HEK293T (cell line): ENCODE measurements at regions not wholly inside any gene's neighbourhood (a gene's known extent, or its start where the extent isn't known, plus 50 kb on each side); places are given as distances from the start of the nearest gene placed in this dataset.

Experiments
- CTCF ChIA-PET: fragments of 350-600 bp; formaldehyde crosslinking; extraction: SDS; loops from one replicate; lab custom pipeline; 2021; ENCODE audit warnings: antibody characterized with exemption, inconsistent platforms; lab: Yijun Ruan, JAX
- POLR2A ChIA-PET: fragments of 350-600 bp; formaldehyde crosslinking; extraction: SDS; loops from one replicate; lab custom pipeline; 2020; ENCODE audit warnings: antibody characterized with exemption, inconsistent platforms; lab: Yijun Ruan, JAX
- DNase-seq: peaks from one replicate; pipeline ENCODE4 v3.0.0; 2012; ENCODE audit warnings: mixed read lengths; ENCODE audit errors: extremely low spot score
- ARNT ChIP-seq: fragments of 450-650 bp; IDR thresholded peaks from 2 replicates; pipeline ENCODE4 v1.6.1; 2017; ENCODE audit warnings: mild to moderate bottlenecking
- BHLHE40 ChIP-seq: fragments of 450-650 bp; IDR thresholded peaks from 2 replicates; pipeline ENCODE4 v1.6.1; 2016; ENCODE audit warnings: mild to moderate bottlenecking, moderate library complexity, borderline replicate concordance
- CTBP1 ChIP-seq: fragments of 450-650 bp; IDR thresholded peaks from 2 replicates; pipeline ENCODE4 v1.6.1; 2016; ENCODE audit warnings: borderline replicate concordance
- ELF4 ChIP-seq: fragments of 450-650 bp; IDR thresholded peaks from 2 replicates; pipeline ENCODE4 v1.6.1; 2017; ENCODE audit warnings: antibody characterized with exemption
- FOXA1 ChIP-seq: fragments of 450-650 bp; IDR thresholded peaks from 2 replicates; pipeline ENCODE4 v1.6.1; 2016; ENCODE audit warnings: mild to moderate bottlenecking
- FOXK2 ChIP-seq: fragments of 450-650 bp; IDR thresholded peaks from 2 replicates; pipeline ENCODE4 v1.6.1; 2016; ENCODE audit warnings: mild to moderate bottlenecking
- FOXM1 ChIP-seq: fragments of 450-650 bp; IDR thresholded peaks from 2 replicates; pipeline ENCODE4 v1.6.1; 2017; ENCODE audit warnings: mild to moderate bottlenecking, borderline replicate concordance
- HDGF ChIP-seq: fragments of 450-650 bp; IDR thresholded peaks from 2 replicates; pipeline ENCODE4 v1.6.1; 2017; ENCODE audit warnings: antibody characterized with exemption, borderline replicate concordance
- L3MBTL2 ChIP-seq: fragments of 450-650 bp; conservative IDR thresholded peaks from 2 replicates; pipeline ENCODE4 v1.6.1; 2016; ENCODE audit warnings: mild to moderate bottlenecking
- LEF1 ChIP-seq: fragments of 450-650 bp; IDR thresholded peaks from 2 replicates; pipeline ENCODE4 v1.6.1; 2017; ENCODE audit warnings: mild to moderate bottlenecking, borderline replicate concordance
- NFRKB ChIP-seq: fragments of 450-650 bp; IDR thresholded peaks from 2 replicates; pipeline ENCODE4 v1.6.1; 2016; ENCODE audit warnings: mild to moderate bottlenecking, moderate library complexity
- PKNOX1 ChIP-seq: fragments of 450-650 bp; IDR thresholded peaks from 2 replicates; pipeline ENCODE4 v1.6.1; 2016
- SP1 ChIP-seq: fragments of 450-650 bp; IDR thresholded peaks from 2 replicates; pipeline ENCODE4 v1.6.1; 2017
- SUZ12 ChIP-seq: fragments of 450-650 bp; IDR thresholded peaks from 2 replicates; pipeline ENCODE4 v1.6.1; 2016; ENCODE audit warnings: mild to moderate bottlenecking
- TARDBP ChIP-seq: fragments of 450-650 bp; IDR thresholded peaks from 2 replicates; pipeline ENCODE4 v1.6.1; 2016
- ZNF384 ChIP-seq: fragments of 450-650 bp; IDR thresholded peaks from 2 replicates; pipeline ENCODE4 v1.6.1; 2016

GRCh38 chr1:170395149-170395548, 136.8 kb upstream of the GORAB start:
- ChIA-PET POLR2A (no interaction called here), CTCF (no interaction called here)
- TF ChIP-seq PKNOX1 (no peak), TARDBP (no peak), SUZ12 (no peak), NFRKB (no peak)
- DNase-seq: no peak

GRCh38 chr1:170397061-170397460, 134.9 kb upstream of the GORAB start:
- POLR2A ChIA-PET: no interaction called here
- no peak for TF ChIP-seq FOXK2
- TF ChIP-seq FOXM1: no peak
- TF ChIP-seq SP1: no peak
- TF ChIP-seq BHLHE40: no peak
- TF ChIP-seq L3MBTL2: no peak
- TF ChIP-seq SUZ12: no peak
- no peak for TF ChIP-seq ZNF384
- TF ChIP-seq ELF4: no peak
- no peak for TF ChIP-seq NFRKB
- TF ChIP-seq PKNOX1: no peak
- no peak for TF ChIP-seq HDGF
- no peak for TF ChIP-seq CTBP1
- TF ChIP-seq FOXA1: no peak
- TF ChIP-seq TARDBP: no peak
- no peak for TF ChIP-seq LEF1
- no peak for TF ChIP-seq ARNT
- DNase-seq: no peak
- CTCF ChIA-PET: no interaction called here

GRCh38 chr1:170402476-170403311, 129.3 kb upstream of the GORAB start:
- TF ChIP-seq ARNT: no peak
- no peak for TF ChIP-seq FOXM1
- no peak for TF ChIP-seq ELF4
- TF ChIP-seq BHLHE40: no peak
- no peak for TF ChIP-seq TARDBP
- TF ChIP-seq L3MBTL2: no peak
- TF ChIP-seq HDGF: no peak
- no peak for TF ChIP-seq LEF1
- no peak for TF ChIP-seq SUZ12
- no peak for TF ChIP-seq FOXA1
- TF ChIP-seq NFRKB: no peak
- no peak for TF ChIP-seq CTBP1
- TF ChIP-seq FOXK2: no peak
- no peak for TF ChIP-seq SP1
- TF ChIP-seq ZNF384: no peak
- TF ChIP-seq PKNOX1: no peak
- CTCF ChIA-PET: no interaction called here
- DNase-seq: no peak

GRCh38 chr1:170407138-170407537, 124.8 kb upstream of the GORAB start:
- DNase-seq: no peak
- no peak for TF ChIP-seq CTBP1
- ChIA-PET CTCF (no interaction called here), POLR2A (no interaction called here)

More at GRCh38 chr1:170402476-170403311, 129.3 kb upstream of the GORAB start:
- POLR2A ChIA-PET: no interaction called here

- ChIA-PET POLR2A (no interaction called here), CTCF (no interaction called here)
- TF ChIP-seq L3MBTL2 (no peak), LEF1 (no peak), ELF4 (no peak), FOXK2 (no peak), FOXA1 (no peak), SP1 (no peak), PKNOX1 (no peak), CTBP1 (no peak), TARDBP (no peak), SUZ12 (no peak), HDGF (no peak), FOXM1 (no peak), ZNF384 (no peak), BHLHE40 (no peak), NFRKB (no peak), ARNT (no peak)
- no peak for DNase-seq
These were observed 124.4 kb upstream of the GORAB start for GRCh38 chr1:170407581-170407980.
